ENCODE measurements at regions not wholly inside any gene's neighbourhood (a gene's known extent, or its start where the extent isn't known, plus 50 kb on each side); places are given as distances from the start of the nearest gene placed in this dataset.
"Not testable (repeated sequence)": the region's sequence is repeated elsewhere in the genome, so short reads cannot be mapped to it uniquely, and the experiment has no call there.

- Histone ChIP-seq H3K27ac (no peak overlapping the region), H3K9me3 (no peaks in the 10 kb centered on the region), H3K36me3 (ENCODE audit: low read depth, missing control alignments) (no peaks in the 10 kb centered on the region), H3K4me3 (no peak overlapping the region), H3K4me1 (no peaks in the 10 kb centered on the region), H3K27me3 (no peaks in the 10 kb centered on the region)
- intact Hi-C loops (cut with DNase I; ENCODE audit: low total_unique reads) = no loop called here
- 37 to 39% methylated on average over 2 of the region's 2 CpGs for WGBS, 2 donors
- TF ChIP-seq, protein P1, sequence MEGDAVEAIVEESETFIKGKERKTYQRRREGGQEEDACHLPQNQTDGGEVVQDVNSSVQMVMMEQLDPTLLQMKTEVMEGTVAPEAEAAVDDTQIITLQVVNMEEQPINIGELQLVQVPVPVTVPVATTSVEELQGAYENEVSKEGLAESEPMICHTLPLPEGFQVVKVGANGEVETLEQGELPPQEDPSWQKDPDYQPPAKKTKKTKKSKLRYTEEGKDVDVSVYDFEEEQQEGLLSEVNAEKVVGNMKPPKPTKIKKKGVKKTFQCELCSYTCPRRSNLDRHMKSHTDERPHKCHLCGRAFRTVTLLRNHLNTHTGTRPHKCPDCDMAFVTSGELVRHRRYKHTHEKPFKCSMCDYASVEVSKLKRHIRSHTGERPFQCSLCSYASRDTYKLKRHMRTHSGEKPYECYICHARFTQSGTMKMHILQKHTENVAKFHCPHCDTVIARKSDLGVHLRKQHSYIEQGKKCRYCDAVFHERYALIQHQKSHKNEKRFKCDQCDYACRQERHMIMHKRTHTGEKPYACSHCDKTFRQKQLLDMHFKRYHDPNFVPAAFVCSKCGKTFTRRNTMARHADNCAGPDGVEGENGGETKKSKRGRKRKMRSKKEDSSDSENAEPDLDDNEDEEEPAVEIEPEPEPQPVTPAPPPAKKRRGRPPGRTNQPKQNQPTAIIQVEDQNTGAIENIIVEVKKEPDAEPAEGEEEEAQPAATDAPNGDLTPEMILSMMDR (IDR thresholded peaks at IDR 0.05) = no peak
- no peak for TF ChIP-seq POLR2A (IDR thresholded peaks at IDR 0.05)
- DNase-seq = no peak
Measured at GRCh38 chr2:154507186-154507585, 191.3 kb upstream of the KCNJ3 start.

DNA sequence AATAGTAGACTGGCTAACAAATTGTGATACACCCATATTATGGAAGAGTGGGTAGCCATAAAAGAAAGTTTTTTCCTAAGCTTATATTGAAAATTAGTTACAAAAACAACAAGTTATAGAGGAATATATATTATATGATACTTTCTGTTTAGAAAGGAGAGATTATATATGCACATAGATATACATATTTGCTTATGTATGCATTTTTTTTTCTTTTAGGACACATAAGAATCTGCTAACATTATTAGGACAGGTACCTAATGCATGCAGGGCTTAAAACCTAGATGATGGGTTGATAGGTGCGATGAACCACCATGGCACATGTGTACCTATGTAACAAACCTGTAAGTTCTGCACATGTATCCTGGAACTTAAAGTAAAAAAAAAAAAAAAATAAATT is 179.6 kb upstream of the KCNJ3 start:
- WGBS, 2 donors = 89 to 94% methylated on average over 1 of the region's 1 CpG
- no peak for DNase-seq

DNA sequence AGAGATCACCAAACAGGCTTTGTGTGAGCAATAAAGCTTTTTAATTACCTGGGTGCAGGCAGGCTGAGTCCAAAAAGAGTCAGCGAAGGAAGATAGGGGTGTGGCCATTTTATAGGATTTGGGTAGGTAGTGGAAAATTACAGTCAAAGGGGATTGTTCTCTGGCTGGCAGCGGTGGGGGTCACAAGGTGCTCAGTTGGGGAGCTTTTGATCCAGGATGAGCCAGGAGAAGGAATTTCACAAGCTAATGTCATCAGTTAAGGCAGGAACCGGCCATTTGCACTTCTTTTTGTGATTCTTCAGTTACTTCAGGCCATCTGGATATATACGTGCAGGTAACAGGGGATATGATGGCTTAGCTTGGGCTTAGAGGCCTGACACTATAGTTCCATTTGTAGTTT is 177.5 kb upstream of the KCNJ3 start:
- WGBS, 2 donors = 69 to 80% methylated on average over 4 of the region's 4 CpGs

More for the DNA sequence above, 179.6 kb upstream of the KCNJ3 start:
- H3K4me3 ChIP-seq = no peak overlapping the region
- intact Hi-C loops (cut with DNase I; ENCODE audit: low total_unique reads) = no loop called here
- no peak overlapping the region for H3K27ac ChIP-seq
- no peaks in the 10 kb centered on the region for H3K9me3 ChIP-seq
- H3K4me1 ChIP-seq = no peaks in the 10 kb centered on the region
- TF ChIP-seq, protein P1 (IDR thresholded peaks at IDR 0.05) = no peak
- TF ChIP-seq POLR2A (IDR thresholded peaks at IDR 0.05) = no peak
- no peaks in the 10 kb centered on the region for H3K27me3 ChIP-seq
- no peaks in the 10 kb centered on the region for H3K36me3 ChIP-seq (ENCODE audit: low read depth, missing control alignments)

GRCh38 chr2:154526234-154526633 is 172.3 kb upstream of the KCNJ3 start:
- WGBS, 2 donors = 92 to 93% methylated on average over 2 of the region's 2 CpGs
- DNase-seq = no peak
- H3K9me3 ChIP-seq = no peaks in the 10 kb centered on the region
- no peaks in the 10 kb centered on the region for H3K4me1 ChIP-seq
- TF ChIP-seq POLR2A (IDR thresholded peaks at IDR 0.05) = no peak
- TF ChIP-seq, protein P1 (IDR thresholded peaks at IDR 0.05) = no peak
- no peaks in the 10 kb centered on the region for H3K27me3 ChIP-seq
- H3K36me3 ChIP-seq (ENCODE audit: low read depth, missing control alignments) = no peaks in the 10 kb centered on the region
- intact Hi-C loops (cut with DNase I; ENCODE audit: low total_unique reads) = no loop called here
- H3K27ac ChIP-seq = no peak overlapping the region
- no peak overlapping the region for H3K4me3 ChIP-seq

More for the DNA sequence above, 177.5 kb upstream of the KCNJ3 start:
- H3K27me3 ChIP-seq; H3K4me1 ChIP-seq; intact Hi-C loops (cut with DNase I; ENCODE audit: low total_unique reads); H3K27ac ChIP-seq; DNase-seq; H3K4me3 ChIP-seq; H3K9me3 ChIP-seq; H3K36me3 ChIP-seq (ENCODE audit: low read depth, missing control alignments): not testable (repeated sequence)

- no peak for TF ChIP-seq POLR2A (IDR thresholded peaks at IDR 0.05)
- TF ChIP-seq, protein P1 (IDR thresholded peaks at IDR 0.05) = no peak
- intact Hi-C loops (cut with DNase I; ENCODE audit: low total_unique reads) = no loop called here
- no peak overlapping the region for H3K4me3 ChIP-seq
- no peaks in the 10 kb centered on the region for H3K27me3 ChIP-seq
- H3K9me3 ChIP-seq = no peaks in the 10 kb centered on the region
- no peak for DNase-seq
- H3K36me3 ChIP-seq (ENCODE audit: low read depth, missing control alignments) = no peaks in the 10 kb centered on the region
- WGBS, 2 donors = 81 to 93% methylated on average over 5 of the region's 5 CpGs
- H3K27ac ChIP-seq = no peak overlapping the region
- H3K4me1 ChIP-seq = no peaks in the 10 kb centered on the region
Measured at GRCh38 chr2:154527962-154528361, 170.5 kb upstream of the KCNJ3 start.
